Heart right ventricle (tissue), 16 donors: ENCODE measurements at regions not wholly inside any gene's neighbourhood (a gene's known extent, or its start where the extent isn't known, plus 50 kb on each side); places are given as distances from the start of the nearest gene placed in this dataset.

Source experiments
- ATAC-seq, 8 donors: fragments of 200-7000 bp; cut with Tn5 transposase; one replicate each; pipeline ENCODE4 v1.9.1; 2020; ENCODE audit warnings: mild to moderate bottlenecking in 8 of 8, moderate library complexity in 8 of 8, moderate number of reproducible peaks in 1 of 8
- DNase-seq, 2 donors: peaks; one replicate each; pipeline ENCODE4 v3.0.0-alpha.2; 2020
- H3K27ac ChIP-seq, 10 donors: fragments of 200-600 bp; sonication (generic) in 2 of 10; one replicate each; pipeline versions ENCODE4 v1.5.0 to v1.8.0; 2020 to 2022; ENCODE audit warnings: mild to moderate bottlenecking in 3 of 10
- H3K27me3 ChIP-seq, 7 donors: fragments of 200-600 bp; one replicate each; pipeline ENCODE4 v1.8.0; 2021 to 2022; ENCODE audit warnings: mild to moderate bottlenecking in 2 of 7
- H3K36me3 ChIP-seq, 9 donors: fragments of 200-600 bp; sonication (generic) in 1 of 9; one replicate each; pipeline versions ENCODE4 v1.5.0 to v1.8.0; 2020 to 2022; ENCODE audit warnings: mild to moderate bottlenecking in 2 of 9
- H3K4me1 ChIP-seq, 9 donors: fragments of 200-600 bp; sonication (generic) in 1 of 9; one replicate each; pipeline versions ENCODE4 v1.5.0 to v1.8.0; 2020 to 2022; ENCODE audit warnings: mild to moderate bottlenecking in 4 of 9
- H3K4me3 ChIP-seq, 10 donors: fragments of 200-600 bp; sonication (generic) in 2 of 10; one replicate each; pipeline versions ENCODE4 v1.5.0 to v1.8.0; 2020 to 2022; ENCODE audit warnings: mild to moderate bottlenecking in 7 of 10, moderate library complexity in 2 of 10
- H3K9me3 ChIP-seq, 11 donors: fragments of 200-600 bp in 10 of 11; sonication (generic) in 2 of 11; one replicate each; pipeline versions ENCODE4 v1.5.0 to v1.8.0; 2013 to 2022; ENCODE audit warnings: mild to moderate bottlenecking in 2 of 11, control low read depth in 1 of 11, moderate library complexity in 1 of 11
- WGBS, 2 donors: extraction: QIAGEN DNeasy Blood & Tissue Kit; methylation state at CpG; one replicate each; pipeline ENCODE4 v1.1.7; 2013; ENCODE audit warnings: inconsistent platforms in 1 of 2; 5-methylcytosine and 5-hydroxymethylcytosine counted together
- intact Hi-C, 10 donors: fragments of 100-400 bp; cut with DNase I; formaldehyde crosslinking; loops; one replicate each; pipeline versions ENCODE4 v1.11.1 to v1.14.2; 2022
- TF ChIP-seq, protein P1 (sequence below), 9 donors: fragments of 200-600 bp; sonication (generic) in 2 of 9; IDR thresholded peaks; one replicate each; pipeline versions ENCODE4 v1.5.0 to v1.8.0; 2021 to 2022; ENCODE audit warnings: antibody characterized with exemption in 9 of 9, mild to moderate bottlenecking in 5 of 9, moderate library complexity in 1 of 9
- donor health status: Arrhythmogenic right ventricular cardiomyopathy.
- donor health status: ischemic (EF 13 %, LVEDD 7.1; RV severe dilation, severe dysfunction).
- donor health status: healthy with polysubstance abuse.
- donor health status: DM: no; HTN: yes; CAD: no.
- donor health status: DM: no; HTN: no; CAD: no.
- donor health status: ischemic (EF 25% LVEDD 6.9; RV normal size, moderate dysfunction).
- donor health status: ischemic (EF 25% LVEDD 5.7; RV mildly dilated, moderate dysfunction).
- donor health status: healthy.
- donor health status: DM: yes; HTN: yes; CAD: no.
- donor health status: Ischemic cardiomyopathy.
- donor health status: ischemic (EF 35%, LVEDD 5.7; RV mildly dilated, moderate dysfunction).
- donor health status: nonischemic (EF 11% LVEDD 7.7; RV severe dilation, severe dysfunction).
- donor health status: DM: yes; HTN: yes; CAD: no.
- donor health status: PGD.
- donor health status: ischemic (EF 29% LVEDD 5.4; RV normal size, mild dysfunction).
- donor health status: nonischemic (EF 23%, LVEDD 6.1; RV moderate dilation, normal function).

DNA sequence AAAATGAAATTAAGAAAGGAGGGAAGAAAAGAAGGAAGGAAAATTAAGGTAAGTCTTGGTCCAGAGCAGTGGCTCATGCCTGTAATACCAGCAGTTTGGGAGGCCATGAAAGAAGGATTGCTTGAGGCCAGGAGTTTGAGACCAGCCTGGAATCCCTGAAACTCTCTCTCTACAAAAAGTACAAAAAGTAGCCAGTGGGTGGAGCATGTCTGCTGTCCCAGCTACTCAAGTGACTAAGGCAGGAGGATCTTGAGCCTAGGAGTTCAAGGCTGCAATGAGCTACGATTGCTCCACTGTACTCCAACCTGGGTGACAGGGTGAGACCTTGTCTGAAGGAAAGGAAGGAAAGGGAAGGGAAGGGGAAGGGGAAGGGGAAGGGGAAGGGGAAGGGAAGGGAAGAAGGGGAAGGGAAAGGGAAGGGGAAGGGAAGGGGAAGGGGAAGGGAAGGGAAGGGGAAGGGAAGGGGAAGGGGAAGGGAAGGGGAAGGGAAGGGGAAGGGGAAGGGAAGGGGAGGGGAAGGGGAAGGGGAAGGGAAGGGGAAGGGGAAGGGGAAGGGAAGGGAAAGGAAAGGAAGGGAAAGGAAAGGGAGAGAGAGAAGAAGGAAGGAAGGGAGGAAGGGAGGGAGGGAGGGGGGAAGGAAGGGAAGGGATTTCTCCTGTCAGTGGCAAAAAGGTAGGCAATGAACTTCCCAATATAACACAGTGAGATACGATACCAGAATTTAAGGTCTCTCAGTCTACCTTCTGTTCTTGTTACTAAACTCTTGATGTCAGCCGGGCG, 412.8 kb downstream of the CMPK2 start:
- peaks cover 0 to 18% (median 4%) of the 10 kb centered on the region in 11 donors for H3K9me3 ChIP-seq
- ATAC-seq: no peak
- H3K27me3 ChIP-seq: peaks cover 0 to 17% (median 0%) of the 10 kb centered on the region in 7 donors
- TF ChIP-seq, protein P1, sequence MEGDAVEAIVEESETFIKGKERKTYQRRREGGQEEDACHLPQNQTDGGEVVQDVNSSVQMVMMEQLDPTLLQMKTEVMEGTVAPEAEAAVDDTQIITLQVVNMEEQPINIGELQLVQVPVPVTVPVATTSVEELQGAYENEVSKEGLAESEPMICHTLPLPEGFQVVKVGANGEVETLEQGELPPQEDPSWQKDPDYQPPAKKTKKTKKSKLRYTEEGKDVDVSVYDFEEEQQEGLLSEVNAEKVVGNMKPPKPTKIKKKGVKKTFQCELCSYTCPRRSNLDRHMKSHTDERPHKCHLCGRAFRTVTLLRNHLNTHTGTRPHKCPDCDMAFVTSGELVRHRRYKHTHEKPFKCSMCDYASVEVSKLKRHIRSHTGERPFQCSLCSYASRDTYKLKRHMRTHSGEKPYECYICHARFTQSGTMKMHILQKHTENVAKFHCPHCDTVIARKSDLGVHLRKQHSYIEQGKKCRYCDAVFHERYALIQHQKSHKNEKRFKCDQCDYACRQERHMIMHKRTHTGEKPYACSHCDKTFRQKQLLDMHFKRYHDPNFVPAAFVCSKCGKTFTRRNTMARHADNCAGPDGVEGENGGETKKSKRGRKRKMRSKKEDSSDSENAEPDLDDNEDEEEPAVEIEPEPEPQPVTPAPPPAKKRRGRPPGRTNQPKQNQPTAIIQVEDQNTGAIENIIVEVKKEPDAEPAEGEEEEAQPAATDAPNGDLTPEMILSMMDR (IDR thresholded peaks at IDR 0.05): no peak
- H3K36me3 ChIP-seq: no peaks in the 10 kb centered on the region
- no peak for DNase-seq
- no peak overlapping the region for H3K4me3 ChIP-seq
- 86 to 92% methylated on average over 4 of the region's 4 CpGs for WGBS, 2 donors
- H3K4me1 ChIP-seq: no peaks in the 10 kb centered on the region
- intact Hi-C loops: no loop called here
- H3K27ac ChIP-seq: no peak overlapping the region

DNA sequence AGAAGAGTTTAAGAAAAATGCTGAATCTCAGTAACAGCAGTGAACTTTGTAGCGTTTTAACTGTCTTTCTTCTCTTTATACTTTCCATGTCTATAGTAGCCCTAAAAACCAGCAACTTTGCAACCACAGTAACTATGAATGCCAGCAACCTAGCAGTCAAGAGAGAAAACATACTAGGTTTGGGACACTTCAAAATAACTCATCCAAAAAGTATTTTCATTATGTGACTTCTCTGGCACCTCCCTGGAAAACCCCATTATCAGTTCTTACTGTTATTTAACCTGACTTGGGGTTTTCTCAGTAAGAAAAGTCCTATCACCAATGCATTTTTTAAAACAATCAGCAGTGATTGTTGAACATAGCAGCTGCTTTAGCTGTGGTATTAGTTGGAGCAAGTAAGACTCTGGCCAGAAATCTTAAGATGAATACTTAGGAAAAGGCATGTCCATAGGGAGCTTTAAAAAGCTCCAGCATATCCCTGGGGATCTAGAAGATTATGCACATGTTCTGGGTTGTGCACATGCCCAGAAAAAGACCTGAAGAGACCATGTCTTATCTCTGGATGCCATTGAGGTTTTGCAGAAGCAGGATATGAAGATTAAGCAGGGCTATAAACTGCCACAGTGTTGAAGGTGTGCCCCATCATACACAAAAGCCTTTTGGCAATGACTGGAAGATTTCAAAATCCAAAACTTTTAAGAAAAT, 411.3 kb downstream of the CMPK2 start:
- H3K9me3 ChIP-seq: peaks cover 0 to 18% (median 4%) of the 10 kb centered on the region in 11 donors
- no peak overlapping the region for H3K27ac ChIP-seq
- H3K27me3 ChIP-seq: peaks cover 0 to 7% (median 0%) of the 10 kb centered on the region in 7 donors
- intact Hi-C loops: no loop called here
- 76 to 84% methylated on average over 1 of the region's 1 CpG for WGBS, 2 donors
- no peaks in the 10 kb centered on the region for H3K36me3 ChIP-seq
- ATAC-seq: no peak
- no peak for DNase-seq
- H3K4me1 ChIP-seq: no peaks in the 10 kb centered on the region
- H3K4me3 ChIP-seq: no peak overlapping the region
- TF ChIP-seq, protein P1 (IDR thresholded peaks at IDR 0.05): no peak

DNA sequence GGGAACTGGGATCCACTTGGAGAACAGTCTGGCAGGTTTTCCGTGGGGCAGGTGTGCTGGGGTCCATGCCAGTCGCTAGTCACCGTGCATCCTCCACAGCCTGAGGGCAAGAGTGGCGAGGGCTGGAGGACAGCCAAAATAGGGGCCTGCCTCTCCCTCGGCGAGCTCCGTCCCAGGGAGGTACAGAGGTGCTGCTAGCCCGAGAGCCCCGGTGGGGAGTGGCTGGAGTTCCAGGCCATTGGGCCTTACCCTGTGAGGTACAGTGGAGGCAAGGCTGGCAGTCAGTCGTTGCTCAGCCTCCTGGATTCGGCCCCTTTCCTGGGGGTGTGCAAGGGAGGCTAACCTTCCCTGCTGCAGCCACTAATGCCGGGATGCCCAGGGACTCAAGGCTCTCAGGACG, 406.6 kb downstream of the CMPK2 start:
- DNase-seq (no peak), ATAC-seq (no peak)
- H3K4me3 ChIP-seq: no peak overlapping the region
- intact Hi-C loops: no loop called here
- TF ChIP-seq, protein P1 (IDR thresholded peaks at IDR 0.05): no peak
- no peak overlapping the region for H3K27ac ChIP-seq
- no peaks in the 10 kb centered on the region for H3K36me3 ChIP-seq
- no peaks in the 10 kb centered on the region for H3K4me1 ChIP-seq
- 94% methylated on average over 13 of the region's 13 CpGs for WGBS, 2 donors
- H3K27me3 ChIP-seq: no peaks in the 10 kb centered on the region
- peaks cover 0 to 18% (median 4%) of the 10 kb centered on the region in 11 donors for H3K9me3 ChIP-seq

DNA sequence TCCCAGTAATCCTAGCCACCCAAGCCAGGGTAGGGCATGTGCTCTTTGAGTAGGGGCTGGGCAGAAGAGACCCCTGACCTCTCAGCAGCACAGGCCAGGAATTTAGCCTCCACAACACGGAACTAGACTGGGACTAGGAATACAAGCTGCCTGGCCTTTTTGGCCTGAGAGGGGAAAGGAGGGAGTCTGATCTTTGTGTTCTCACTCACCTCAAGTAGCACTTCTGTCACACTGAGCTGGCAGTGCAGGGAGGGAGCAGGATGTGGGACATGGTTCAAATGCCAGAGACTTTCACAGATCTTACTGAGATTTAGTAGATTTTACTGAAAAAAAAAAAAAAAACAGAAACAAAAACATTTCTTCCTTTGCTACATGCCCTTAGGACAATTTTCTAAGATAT, 395.2 kb downstream of the CMPK2 start:
- Histone ChIP-seq H3K4me3 (no peak overlapping the region), H3K9me3 (peaks cover 0 to 12% (median 0%) of the 10 kb centered on the region in 11 donors), H3K27me3 (peaks cover 0 to 36% (median 13%) of the 10 kb centered on the region in 7 donors), H3K27ac (no peak overlapping the region), H3K4me1 (no peaks in the 10 kb centered on the region), H3K36me3 (no peaks in the 10 kb centered on the region)
- no peak for DNase-seq
- TF ChIP-seq, protein P1 (IDR thresholded peaks at IDR 0.05): no peak
- 24 to 41% methylated on average over 1 of the region's 1 CpG for WGBS, 2 donors
- intact Hi-C loops: no loop called here
- no peak for ATAC-seq
